BLaER1 (cell line): ENCODE measurements at regions not wholly inside any gene's neighbourhood (a gene's known extent, or its start where the extent isn't known, plus 50 kb on each side); places are given as distances from the start of the nearest gene placed in this dataset.

Experiments
- H3K27ac ChIP-seq: shearing (Covaris generic); formaldehyde crosslinking; 2 replicates; pipeline ENCODE4 v1.8.1; 2022
- H3K27me3 ChIP-seq: shearing (Covaris generic); formaldehyde crosslinking; 2 replicates; pipeline ENCODE4 v1.8.1; 2022
- H3K36me3 ChIP-seq: shearing (Covaris generic); formaldehyde crosslinking; 2 replicates; pipeline ENCODE4 v1.8.1; 2022
- H3K4me1 ChIP-seq: shearing (Covaris generic); formaldehyde crosslinking; 2 replicates; pipeline ENCODE4 v1.8.1; 2022
- H3K4me2 ChIP-seq: shearing (Covaris generic); formaldehyde crosslinking; 2 replicates; pipeline ENCODE4 v1.8.1; 2022
- H3K4me3 ChIP-seq: shearing (Covaris generic); formaldehyde crosslinking; 2 replicates; pipeline ENCODE4 v1.8.1; 2022
- H3K9ac ChIP-seq: shearing (Covaris generic); formaldehyde crosslinking; 2 replicates; pipeline ENCODE4 v1.8.1; 2022
- H3K9me3 ChIP-seq: shearing (Covaris generic); formaldehyde crosslinking; 2 replicates; pipeline ENCODE4 v1.8.1; 2022
- H4K20me1 ChIP-seq: shearing (Covaris generic); formaldehyde crosslinking; 2 replicates; pipeline ENCODE4 v1.8.1; 2022
- Cebpa-rat ChIP-seq: shearing (Covaris generic); IDR thresholded peaks from 2 replicates; pipeline ENCODE4 v1.8.1; 2022

DNA sequence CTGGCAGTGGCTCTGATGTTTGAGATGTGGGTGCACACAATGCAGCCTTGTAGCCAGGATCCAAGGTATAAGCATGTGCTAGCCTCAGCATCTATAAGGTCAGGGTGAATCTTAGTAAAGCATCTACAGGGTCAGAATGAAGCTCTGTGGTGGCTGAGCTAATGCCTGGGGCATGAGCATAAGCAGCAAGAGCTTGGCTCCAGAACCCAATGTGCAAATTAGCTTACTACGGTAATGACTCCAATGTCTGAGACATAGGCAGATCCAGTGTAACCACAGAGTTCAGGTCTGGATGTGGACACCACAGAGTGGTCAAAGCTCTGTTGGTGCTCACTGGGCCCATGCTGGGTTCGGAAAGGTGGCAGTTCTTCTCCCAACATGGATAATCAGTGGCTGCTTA is 304.5 kb upstream of the NECTIN3 start:
- Histone ChIP-seq H3K4me2 (no peak overlapping the region), H3K4me1 (no peaks in the 10 kb centered on the region), H4K20me1 (no peaks in the 10 kb centered on the region), H3K9ac (no peak overlapping the region), H3K27ac (no peak overlapping the region), H3K4me3 (no peak overlapping the region), H3K36me3 (no peaks in the 10 kb centered on the region), H3K9me3 (no peaks in the 10 kb centered on the region), H3K27me3 (no peaks in the 10 kb centered on the region)
- TF ChIP-seq Cebpa-rat, result no peak

DNA sequence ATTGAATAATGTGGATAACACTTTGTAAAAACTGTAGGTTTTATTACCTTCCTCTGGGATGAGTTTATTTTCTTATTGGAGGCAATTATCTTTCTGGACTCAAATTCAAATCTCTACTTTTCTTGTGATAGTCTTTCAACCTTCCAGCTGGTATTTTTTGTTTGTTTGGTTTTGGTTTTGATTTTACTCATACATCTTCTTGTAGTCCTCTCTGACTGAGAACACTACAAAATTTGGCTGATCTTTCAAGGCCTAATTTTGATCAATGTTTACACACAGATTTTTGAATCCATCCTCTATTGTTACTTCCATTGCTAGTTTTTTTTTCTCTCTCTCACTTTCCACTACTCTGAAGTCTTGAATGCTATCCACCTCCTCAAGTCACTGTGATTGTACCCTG is 303.8 kb upstream of the NECTIN3 start:
- no peak for TF ChIP-seq Cebpa-rat
- Histone ChIP-seq H3K4me1 (no peaks in the 10 kb centered on the region), H3K9me3 (no peaks in the 10 kb centered on the region), H4K20me1 (no peaks in the 10 kb centered on the region), H3K4me2 (no peak overlapping the region), H3K36me3 (no peaks in the 10 kb centered on the region), H3K4me3 (no peak overlapping the region), H3K9ac (no peak overlapping the region), H3K27ac (no peak overlapping the region), H3K27me3 (no peaks in the 10 kb centered on the region)

DNA sequence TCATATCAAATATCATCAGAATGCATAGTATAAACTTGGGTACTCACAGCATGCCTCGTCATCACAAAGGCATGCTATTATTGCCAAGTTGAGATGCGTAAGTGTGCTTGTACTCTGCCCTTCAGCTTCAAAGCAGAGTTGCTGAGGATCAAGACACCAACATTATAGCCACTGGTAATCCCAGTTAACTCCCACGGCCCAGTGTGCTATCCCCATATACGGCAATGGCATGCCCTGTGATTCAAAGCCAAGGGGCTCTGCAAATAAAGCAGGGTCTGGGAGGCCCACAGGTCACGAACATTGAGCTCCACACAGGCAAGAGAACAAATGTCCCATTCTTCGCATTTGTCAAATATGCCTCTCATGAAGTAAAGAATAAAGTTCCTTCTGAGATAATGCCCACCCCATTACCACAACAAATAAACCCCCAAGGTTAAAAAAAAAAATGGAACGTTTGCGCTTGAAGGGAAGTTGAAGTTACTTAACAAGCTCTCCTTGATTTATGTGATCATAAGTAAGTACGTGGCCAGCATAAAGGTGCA is 298.1 kb upstream of the NECTIN3 start:
- Histone ChIP-seq H3K36me3 (no peaks in the 10 kb centered on the region), H4K20me1 (no peaks in the 10 kb centered on the region), H3K4me1 (no peaks in the 10 kb centered on the region), H3K4me3 (no peak overlapping the region), H3K9me3 (no peaks in the 10 kb centered on the region), H3K27me3 (no peaks in the 10 kb centered on the region), H3K4me2 (no peak overlapping the region), H3K27ac (no peak overlapping the region), H3K9ac (no peak overlapping the region)
- no peak for TF ChIP-seq Cebpa-rat

DNA sequence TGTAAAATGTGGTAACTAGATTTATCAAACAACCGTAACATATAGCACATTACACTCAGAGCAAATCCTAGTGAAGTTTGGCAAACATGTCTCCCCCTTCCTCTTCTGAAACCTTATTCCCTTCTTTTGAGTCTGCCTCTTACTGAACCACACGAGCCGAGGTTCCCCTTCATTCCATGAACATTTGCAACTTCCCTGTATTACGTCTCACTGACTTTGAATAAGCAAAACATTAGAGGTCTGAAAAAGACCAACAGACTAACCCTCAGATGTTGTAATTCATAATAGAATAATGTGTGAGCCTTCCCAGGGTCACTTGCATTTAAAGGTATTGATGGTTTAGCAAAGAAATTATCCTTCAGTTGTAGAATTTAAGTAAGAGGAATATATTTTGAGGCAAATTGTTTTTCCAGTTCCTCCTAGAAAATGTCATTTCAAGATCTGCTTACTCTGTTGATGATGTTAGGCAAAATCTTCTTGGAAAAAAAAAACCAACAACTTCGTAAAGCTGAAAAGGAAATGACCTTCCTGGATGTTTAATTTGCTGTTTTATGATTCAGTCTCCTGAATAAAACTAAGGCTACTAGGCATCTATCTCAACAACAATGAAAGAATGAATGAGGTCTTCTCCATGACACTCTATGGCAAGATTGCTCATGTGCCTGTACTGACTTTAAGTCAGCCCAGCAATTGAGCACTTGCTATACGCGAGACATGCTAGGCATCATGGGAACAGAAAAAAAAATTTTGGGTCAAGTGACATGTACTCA is 296.9 kb upstream of the NECTIN3 start:
- no peak overlapping the region for H3K4me2 ChIP-seq
- H3K36me3 ChIP-seq, result no peaks in the 10 kb centered on the region
- TF ChIP-seq Cebpa-rat, result no peak
- H3K27me3 ChIP-seq, result no peaks in the 10 kb centered on the region
- no peak overlapping the region for H3K4me3 ChIP-seq
- H3K9me3 ChIP-seq, result no peaks in the 10 kb centered on the region
- H3K9ac ChIP-seq, result no peak overlapping the region
- no peak overlapping the region for H3K27ac ChIP-seq
- no peaks in the 10 kb centered on the region for H3K4me1 ChIP-seq
- no peaks in the 10 kb centered on the region for H4K20me1 ChIP-seq

DNA sequence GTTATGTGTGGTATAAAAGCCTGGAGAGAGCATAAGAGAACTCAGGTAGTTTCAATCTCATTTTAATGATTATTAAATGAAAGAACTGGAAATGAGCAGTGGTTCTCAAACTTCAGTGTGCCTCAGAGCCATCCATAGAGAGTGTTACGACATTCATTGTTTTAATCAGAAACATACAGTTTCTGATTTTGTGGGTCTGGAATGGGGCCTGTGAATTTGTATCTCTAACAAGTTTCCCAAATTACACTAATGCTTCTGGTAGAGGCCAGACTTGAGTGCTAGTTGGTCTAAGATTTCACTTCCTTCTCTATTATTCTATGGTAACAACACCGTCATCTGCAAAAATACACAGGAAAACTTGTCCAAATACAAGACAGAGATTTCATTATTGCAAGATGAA is 292.0 kb upstream of the NECTIN3 start:
- Histone ChIP-seq H3K4me2 (no peak overlapping the region), H3K4me1 (no peaks in the 10 kb centered on the region), H3K9ac (no peak overlapping the region), H3K27ac (no peak overlapping the region), H3K27me3 (no peaks in the 10 kb centered on the region), H3K4me3 (no peak overlapping the region), H4K20me1 (no peaks in the 10 kb centered on the region), H3K9me3 (no peaks in the 10 kb centered on the region), H3K36me3 (no peaks in the 10 kb centered on the region)
- TF ChIP-seq Cebpa-rat, result no peak

DNA sequence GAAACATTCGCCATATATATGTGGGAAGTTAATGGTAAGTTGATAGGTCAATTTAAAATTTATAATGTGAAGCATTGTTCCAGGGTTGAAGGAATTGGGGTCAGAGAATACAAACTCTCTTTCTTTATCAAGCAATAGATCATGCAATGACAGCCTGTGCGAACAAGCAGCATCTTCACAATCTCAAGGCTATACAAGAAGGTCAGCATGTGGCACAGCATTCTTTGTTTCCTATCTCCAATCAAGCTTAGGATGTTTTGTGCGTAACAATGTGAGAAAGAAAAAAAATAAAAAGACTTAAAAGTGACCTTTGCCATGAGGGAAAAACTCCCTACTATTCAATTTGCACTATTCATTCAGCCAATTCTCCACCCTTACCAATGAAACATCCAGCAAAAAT is 288.1 kb upstream of the NECTIN3 start:
- no peaks in the 10 kb centered on the region for H4K20me1 ChIP-seq
- H3K27me3 ChIP-seq, result no peaks in the 10 kb centered on the region
- no peak overlapping the region for H3K4me2 ChIP-seq
- TF ChIP-seq Cebpa-rat, result no peak
- H3K36me3 ChIP-seq, result no peaks in the 10 kb centered on the region
- H3K4me3 ChIP-seq, result no peak overlapping the region
- no peak overlapping the region for H3K27ac ChIP-seq
- no peak overlapping the region for H3K9ac ChIP-seq
- no peaks in the 10 kb centered on the region for H3K9me3 ChIP-seq
- no peaks in the 10 kb centered on the region for H3K4me1 ChIP-seq

- H3K27ac ChIP-seq, result no peak overlapping the region
These were observed 282.8 kb upstream of the NECTIN3 start for GRCh38 chr3:110788794-110789193.

GRCh38 chr3:110789315-110789714 is 282.3 kb upstream of the NECTIN3 start:
- H3K9ac ChIP-seq, result no peak overlapping the region
- H3K36me3 ChIP-seq, result no peaks in the 10 kb centered on the region
- H3K9me3 ChIP-seq, result no peaks in the 10 kb centered on the region
- TF ChIP-seq Cebpa-rat, result no peak
- H3K27ac ChIP-seq, result no peak overlapping the region
- H3K4me1 ChIP-seq, result no peaks in the 10 kb centered on the region
- H3K4me2 ChIP-seq, result no peak overlapping the region
- H4K20me1 ChIP-seq, result no peaks in the 10 kb centered on the region
- H3K27me3 ChIP-seq, result no peaks in the 10 kb centered on the region
- H3K4me3 ChIP-seq, result no peak overlapping the region

More at GRCh38 chr3:110788794-110789193, 282.8 kb upstream of the NECTIN3 start:
- no peak for TF ChIP-seq Cebpa-rat
- Histone ChIP-seq H3K27me3 (no peaks in the 10 kb centered on the region), H4K20me1 (no peaks in the 10 kb centered on the region), H3K9me3 (no peaks in the 10 kb centered on the region), H3K4me1 (no peaks in the 10 kb centered on the region), H3K36me3 (no peaks in the 10 kb centered on the region), H3K4me3 (no peak overlapping the region), H3K9ac (no peak overlapping the region), H3K4me2 (no peak overlapping the region)

- Histone ChIP-seq H3K36me3 (no peaks in the 10 kb centered on the region), H3K4me1 (no peaks in the 10 kb centered on the region), H3K4me2 (no peak overlapping the region), H3K9me3 (no peaks in the 10 kb centered on the region), H3K27ac (no peak overlapping the region), H3K4me3 (no peak overlapping the region), H3K27me3 (no peaks in the 10 kb centered on the region), H4K20me1 (no peaks in the 10 kb centered on the region), H3K9ac (no peak overlapping the region)
- TF ChIP-seq Cebpa-rat, result no peak
These were observed 281.0 kb upstream of the NECTIN3 start for GRCh38 chr3:110790631-110791030.

DNA sequence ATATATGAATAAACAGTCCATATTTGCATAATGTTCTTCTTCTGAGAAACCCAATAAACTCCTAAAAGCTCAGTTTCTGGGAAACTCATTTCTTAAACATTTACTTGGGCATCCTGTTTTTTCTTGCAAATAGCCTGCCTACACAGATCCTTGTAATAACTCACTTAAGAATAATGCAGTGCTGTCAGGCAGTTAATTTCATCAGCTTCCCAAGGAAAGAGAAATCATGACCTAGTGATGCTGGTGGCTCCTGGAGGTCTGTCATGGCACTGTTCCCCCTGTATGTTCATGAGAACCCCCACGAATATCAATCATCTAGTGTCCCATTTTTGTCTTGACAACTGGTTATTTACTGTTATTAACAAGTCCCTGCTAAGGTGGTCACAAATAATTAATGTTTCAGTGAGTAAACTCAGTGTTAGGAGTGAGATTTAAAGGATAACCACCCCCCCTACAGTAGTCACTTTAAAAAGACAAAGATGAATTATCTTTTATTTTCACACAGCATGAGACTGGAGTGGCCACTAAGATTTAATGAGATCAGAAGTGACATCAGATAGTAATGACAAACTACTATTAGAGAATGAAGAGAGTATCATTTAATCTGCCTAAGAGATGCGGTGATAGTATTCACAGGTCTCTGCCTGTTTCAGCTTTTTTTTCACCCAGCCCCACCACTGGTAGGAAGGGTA is 279.5 kb upstream of the NECTIN3 start:
- H3K4me2 ChIP-seq, result no peak overlapping the region
- TF ChIP-seq Cebpa-rat, result no peak
- H3K9ac ChIP-seq, result no peak overlapping the region
- H3K4me1 ChIP-seq, result no peaks in the 10 kb centered on the region
- H3K9me3 ChIP-seq, result no peaks in the 10 kb centered on the region
- H4K20me1 ChIP-seq, result no peaks in the 10 kb centered on the region
- H3K36me3 ChIP-seq, result no peaks in the 10 kb centered on the region
- no peak overlapping the region for H3K27ac ChIP-seq
- no peaks in the 10 kb centered on the region for H3K27me3 ChIP-seq
- H3K4me3 ChIP-seq, result no peak overlapping the region
